ENCODE measurements at regions not wholly inside any gene's neighbourhood (a gene's known extent, or its start where the extent isn't known, plus 50 kb on each side); places are given as distances from the start of the nearest gene placed in this dataset.

DNA sequence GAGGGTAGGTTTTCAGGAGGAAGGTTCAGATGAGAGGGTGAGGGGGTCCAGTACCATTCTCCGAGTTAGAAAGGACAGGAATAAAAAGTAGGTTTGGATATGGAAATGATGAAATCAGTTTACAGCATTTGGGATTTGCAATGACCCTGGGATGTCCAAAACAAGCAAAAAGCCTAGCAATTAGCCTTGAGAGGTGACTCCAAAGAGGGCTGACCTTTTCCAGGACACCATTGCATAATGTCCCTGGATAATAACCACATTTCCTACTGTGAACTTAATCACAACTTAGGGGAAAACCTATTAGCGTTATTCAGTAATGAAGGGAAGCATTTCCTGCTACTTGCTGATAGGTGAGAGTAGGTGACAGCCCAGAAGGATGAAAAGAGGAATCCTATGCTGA lies 101.4 kb upstream of the ARHGAP42 start:
- intact Hi-C loops (cut with micrococcal nuclease; ENCODE audit: unreplicated experiment) = no loop called here
- H3K27me3 ChIP-seq (ENCODE audit: insufficient read depth, low read depth) = no peaks in the 10 kb centered on the region
- no peaks in the 10 kb centered on the region for H3K79me2 ChIP-seq (ENCODE audit: low read depth)
- POLR2A ChIA-PET (ENCODE audit: unreplicated experiment) = no interaction called here
- no peaks in the 10 kb centered on the region for H3K4me1 ChIP-seq (replicated peaks; ENCODE audit: insufficient read depth)
- DNase-seq = no peak
- TF ChIP-seq EZH2 (IDR thresholded peaks at IDR 0.05; ENCODE audit: low read depth) = no peak
- TF ChIP-seq CTCF (conservative IDR thresholded peaks at IDR 0.05) = no peak
- no peak overlapping the region for H3K4me3 ChIP-seq
- BruUV-seq (replicated peaks) = no TSS peak
- no peak overlapping the region for H3K27ac ChIP-seq
- no peaks in the 10 kb centered on the region for H3F3A ChIP-seq (ENCODE audit: insufficient read depth, low read depth)
- H3K36me3 ChIP-seq (ENCODE audit: low read depth) = no peaks in the 10 kb centered on the region
- H3K9me2 ChIP-seq (ENCODE audit: insufficient read depth) = no peaks in the 10 kb centered on the region
- no peaks in the 10 kb centered on the region for H4K20me1 ChIP-seq (ENCODE audit: insufficient read depth)
- H3K9me3 ChIP-seq (ENCODE audit: insufficient read depth, low read depth) = 0 out of 2 replicates have a peak, but pooled peaks cover 6% of the 10 kb centered on the region
- H3K4me2 ChIP-seq = no peak overlapping the region
- H2AFZ ChIP-seq = no peak overlapping the region
- CTCF ChIA-PET = no interaction called here

GRCh38 chr11:100586361-100587101 lies 100.6 kb upstream of the ARHGAP42 start:
- H3K27ac ChIP-seq = no peak overlapping the region
- H3K9me2 ChIP-seq (ENCODE audit: insufficient read depth) = no peaks in the 10 kb centered on the region
- DNase-seq = no peak
- no peak for TF ChIP-seq CTCF (conservative IDR thresholded peaks at IDR 0.05)
- TF ChIP-seq EZH2 (IDR thresholded peaks at IDR 0.05; ENCODE audit: low read depth) = no peak
- CTCF ChIA-PET = no interaction called here
- H2AFZ ChIP-seq = no peak overlapping the region
- H3F3A ChIP-seq (ENCODE audit: insufficient read depth, low read depth) = no peaks in the 10 kb centered on the region
- intact Hi-C loops (cut with micrococcal nuclease; ENCODE audit: unreplicated experiment) = no loop called here
- no peaks in the 10 kb centered on the region for H4K20me1 ChIP-seq (ENCODE audit: insufficient read depth)
- H3K4me3 ChIP-seq = no peak overlapping the region
- H3K4me1 ChIP-seq (replicated peaks; ENCODE audit: insufficient read depth) = no peaks in the 10 kb centered on the region
- no peaks in the 10 kb centered on the region for H3K27me3 ChIP-seq (ENCODE audit: insufficient read depth, low read depth)
- H3K9me3 ChIP-seq (ENCODE audit: insufficient read depth, low read depth) = 0 out of 2 replicates have a peak, but pooled peaks cover 6% of the 10 kb centered on the region
- POLR2A ChIA-PET (ENCODE audit: unreplicated experiment) = no interaction called here
- no peaks in the 10 kb centered on the region for H3K79me2 ChIP-seq (ENCODE audit: low read depth)
- H3K36me3 ChIP-seq (ENCODE audit: low read depth) = no peaks in the 10 kb centered on the region
- no peak overlapping the region for H3K4me2 ChIP-seq
- no TSS peak for BruUV-seq (replicated peaks)

GRCh38 chr11:100592619-100593260 lies 94.3 kb upstream of the ARHGAP42 start:
- no peak overlapping the region for H2AFZ ChIP-seq
- intact Hi-C loops (cut with micrococcal nuclease; ENCODE audit: unreplicated experiment) = no loop called here
- no peaks in the 10 kb centered on the region for H3F3A ChIP-seq (ENCODE audit: insufficient read depth, low read depth)
- no peaks in the 10 kb centered on the region for H3K9me2 ChIP-seq (ENCODE audit: insufficient read depth)
- no peak overlapping the region for H3K27ac ChIP-seq
- H3K4me1 ChIP-seq (replicated peaks; ENCODE audit: insufficient read depth) = no peaks in the 10 kb centered on the region
- TF ChIP-seq EZH2 (IDR thresholded peaks at IDR 0.05; ENCODE audit: low read depth) (no peak), CTCF (conservative IDR thresholded peaks at IDR 0.05) (no peak)
- H3K9me3 ChIP-seq (ENCODE audit: insufficient read depth, low read depth) = 0 out of 2 replicates have a peak, but pooled peaks cover 6% of the 10 kb centered on the region
- CTCF ChIA-PET = no interaction called here
- H3K4me2 ChIP-seq = no peak overlapping the region
- no peak for DNase-seq
- POLR2A ChIA-PET (ENCODE audit: unreplicated experiment) = no interaction called here
- no peaks in the 10 kb centered on the region for H3K36me3 ChIP-seq (ENCODE audit: low read depth)
- H4K20me1 ChIP-seq (ENCODE audit: insufficient read depth) = no peaks in the 10 kb centered on the region
- no peaks in the 10 kb centered on the region for H3K27me3 ChIP-seq (ENCODE audit: insufficient read depth, low read depth)
- no peaks in the 10 kb centered on the region for H3K79me2 ChIP-seq (ENCODE audit: low read depth)
- no peak overlapping the region for H3K4me3 ChIP-seq
- BruUV-seq (replicated peaks) = no TSS peak
